ENCODE measurements at regions not wholly inside any gene's neighbourhood (a gene's known extent, or its start where the extent isn't known, plus 50 kb on each side); places are given as distances from the start of the nearest gene placed in this dataset.

DNA sequence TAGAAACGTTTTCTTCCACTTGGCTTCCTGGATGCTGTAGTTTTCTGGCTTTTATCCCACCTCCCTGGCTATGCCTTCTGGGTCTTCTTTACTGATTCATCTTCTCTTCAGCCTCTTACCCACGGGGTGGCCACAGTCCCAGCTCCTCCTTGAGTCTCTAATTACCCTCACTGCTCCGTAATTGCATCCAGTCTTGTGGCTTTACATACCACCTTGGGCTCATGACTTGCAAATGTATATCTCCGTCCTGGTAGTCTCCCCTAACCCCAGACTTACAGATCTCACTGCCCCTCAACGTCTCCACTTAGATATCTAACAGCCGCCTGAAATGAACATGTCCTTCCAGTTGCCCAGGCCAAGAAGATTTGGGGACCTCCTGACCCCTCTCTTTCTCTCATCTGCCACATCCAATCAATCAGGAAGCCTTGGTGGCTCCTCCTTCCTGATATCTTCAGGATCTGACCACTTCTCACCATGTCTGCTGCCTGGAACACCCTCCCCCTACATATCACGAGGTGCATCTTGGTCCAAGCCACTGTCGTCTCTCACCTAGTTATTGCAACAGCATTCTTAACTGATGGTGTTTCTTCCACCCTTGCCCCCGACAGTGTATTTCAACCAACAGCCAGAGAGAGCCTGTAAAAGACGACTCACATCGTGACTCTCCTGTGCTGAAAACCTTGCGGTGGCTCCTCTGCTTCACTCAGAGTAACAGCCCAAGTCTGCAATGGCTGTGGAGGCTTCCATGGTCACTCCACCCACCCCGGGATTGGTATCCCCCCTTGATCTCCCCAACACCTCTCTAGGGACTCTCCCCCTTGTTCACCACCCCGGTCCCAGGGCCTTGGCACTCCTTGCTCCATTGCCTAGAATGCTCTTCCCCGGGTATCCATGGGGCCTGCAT lies 219.0 kb upstream of the POU3F1 start:
- H3K9me2 ChIP-seq (ENCODE audit: insufficient read depth) = no peaks in the 10 kb centered on the region

More for the DNA sequence above, 219.0 kb upstream of the POU3F1 start:
- ATAC-seq = no peak
- TF ChIP-seq, protein P1, sequence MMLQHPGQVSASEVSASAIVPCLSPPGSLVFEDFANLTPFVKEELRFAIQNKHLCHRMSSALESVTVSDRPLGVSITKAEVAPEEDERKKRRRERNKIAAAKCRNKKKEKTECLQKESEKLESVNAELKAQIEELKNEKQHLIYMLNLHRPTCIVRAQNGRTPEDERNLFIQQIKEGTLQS (IDR thresholded peaks at IDR 0.05) = no peak
- TF ChIP-seq ZFX (IDR thresholded peaks at IDR 0.05) (no peak), POLR2AphosphoS5 (IDR thresholded peaks at IDR 0.05; ENCODE audit: low read depth, low read length) (no peak)
- TF ChIP-seq, protein P2, sequence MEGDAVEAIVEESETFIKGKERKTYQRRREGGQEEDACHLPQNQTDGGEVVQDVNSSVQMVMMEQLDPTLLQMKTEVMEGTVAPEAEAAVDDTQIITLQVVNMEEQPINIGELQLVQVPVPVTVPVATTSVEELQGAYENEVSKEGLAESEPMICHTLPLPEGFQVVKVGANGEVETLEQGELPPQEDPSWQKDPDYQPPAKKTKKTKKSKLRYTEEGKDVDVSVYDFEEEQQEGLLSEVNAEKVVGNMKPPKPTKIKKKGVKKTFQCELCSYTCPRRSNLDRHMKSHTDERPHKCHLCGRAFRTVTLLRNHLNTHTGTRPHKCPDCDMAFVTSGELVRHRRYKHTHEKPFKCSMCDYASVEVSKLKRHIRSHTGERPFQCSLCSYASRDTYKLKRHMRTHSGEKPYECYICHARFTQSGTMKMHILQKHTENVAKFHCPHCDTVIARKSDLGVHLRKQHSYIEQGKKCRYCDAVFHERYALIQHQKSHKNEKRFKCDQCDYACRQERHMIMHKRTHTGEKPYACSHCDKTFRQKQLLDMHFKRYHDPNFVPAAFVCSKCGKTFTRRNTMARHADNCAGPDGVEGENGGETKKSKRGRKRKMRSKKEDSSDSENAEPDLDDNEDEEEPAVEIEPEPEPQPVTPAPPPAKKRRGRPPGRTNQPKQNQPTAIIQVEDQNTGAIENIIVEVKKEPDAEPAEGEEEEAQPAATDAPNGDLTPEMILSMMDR (IDR thresholded peaks at IDR 0.05 in 2 of 3, conservative IDR thresholded peaks at IDR 0.05 in 1 of 3; ENCODE audit: borderline replicate concordance in 1 of 3, insufficient read depth in 1 of 3, low read depth in 2 of 3, low read length in 2 of 3) = no peak
- Histone ChIP-seq H3K27ac (ENCODE audit: low read depth, low read length) (no peak overlapping the region), H3K36me3 (ENCODE audit: control insufficient read depth in 1 of 2, insufficient read depth in 2 of 2, low read length in 2 of 2) (no peaks in the 10 kb centered on the region), H2AFZ (ENCODE audit: low read depth, low read length, poor library complexity, severe bottlenecking) (no peak overlapping the region), H3K4me1 (ENCODE audit: control insufficient read depth in 1 of 2, insufficient read depth in 2 of 2, low read length in 2 of 2) (peaks cover 0 to 2% of the 10 kb centered on the region in 2 experiments; a peak in 1 of 4 replicates), H3K4me3 (replicated peaks in 1 of 2; ENCODE audit: low read depth in 1 of 2, low read length in 2 of 2) (no peak overlapping the region), H3K9ac (ENCODE audit: low read length) (no peak overlapping the region), H3K9me3 (ENCODE audit: control insufficient read depth in 1 of 2, insufficient read depth in 1 of 2, low read depth in 1 of 2, low read length in 2 of 2) (no peaks in the 10 kb centered on the region), H3K27me3 (ENCODE audit: insufficient read depth, low read length) (peaks cover 26% of the 10 kb centered on the region), H3K4me2 (ENCODE audit: low read length) (no peak overlapping the region), H3K79me2 (ENCODE audit: insufficient read depth, low read length) (no peaks in the 10 kb centered on the region), H4K20me1 (ENCODE audit: insufficient read depth) (no peaks in the 10 kb centered on the region)
- ChIA-PET CTCF (no interaction called here), RAD21 (ENCODE audit: low non-redundant PET in 1 of 2, low total read pairs in 2 of 2, uncharacterized antibody in 2 of 2, unreplicated experiment in 2 of 2) (no interaction called here), POLR2A (no interaction called here)
- DNase-seq (ENCODE audit: low read depth, low spot score) = no peak
- intact Hi-C loops (cut with micrococcal nuclease) = no loop called here
- no TSS peak for BruUV-seq (replicated peaks)
